Lower leg skin (tissue), 3 donors: ENCODE measurements at regions not wholly inside any gene's neighbourhood (a gene's known extent, or its start where the extent isn't known, plus 50 kb on each side); places are given as distances from the start of the nearest gene placed in this dataset.

Experiments
- CTCF ChIP-seq, 3 donors: fragments of 450-650 bp; IDR thresholded peaks; one replicate each; pipeline ENCODE4 v1.5.1; 2016; ENCODE audit warnings: antibody characterized with exemption in 3 of 3, mild to moderate bottlenecking in 3 of 3, moderate library complexity in 2 of 3
- POLR2A ChIP-seq, 2 donors: fragments of 450-650 bp; IDR thresholded peaks; one replicate each; pipeline ENCODE4 v1.6.1; 2016 to 2017; ENCODE audit warnings: antibody characterized with exemption in 2 of 2, mild to moderate bottlenecking in 1 of 2, moderate library complexity in 1 of 2

- TF ChIP-seq CTCF (IDR thresholded peaks at IDR 0.05) (no peak), POLR2A (IDR thresholded peaks at IDR 0.05) (no peak)
Observed at GRCh38 chr12:124410354-124411175, 115.7 kb downstream of the RFLNA start.
